HUES6 (cell line): ENCODE measurements at regions not wholly inside any gene's neighbourhood (a gene's known extent, or its start where the extent isn't known, plus 50 kb on each side); places are given as distances from the start of the nearest gene placed in this dataset.

ENCODE experiments used
- H3K27ac ChIP-seq: 2 replicates; pipeline ENCODE4 v1.7.0; 2013; ENCODE audit warnings: low read depth, mild to moderate bottlenecking, low read length, inconsistent platforms
- H3K27me3 ChIP-seq: 2 replicates; pipeline ENCODE4 v1.6.1; 2013; ENCODE audit warnings: low read length; ENCODE audit not compliant: control insufficient read depth, insufficient read depth
- H3K36me3 ChIP-seq: 2 replicates; pipeline ENCODE4 v1.6.1; 2013; ENCODE audit warnings: low read length; ENCODE audit not compliant: control insufficient read depth, insufficient read depth
- H3K4me1 ChIP-seq: 2 replicates; pipeline ENCODE4 v1.6.1; 2013; ENCODE audit warnings: low read length; ENCODE audit not compliant: control insufficient read depth, insufficient read depth
- H3K4me3 ChIP-seq: 2 replicates; pipeline ENCODE4 v1.5.1; 2013; ENCODE audit warnings: low read depth, low read length
- H3K9ac ChIP-seq: one replicate; pipeline ENCODE4 v1.6.1; 2013; ENCODE audit warnings: mild to moderate bottlenecking, low read length
- H3K9me3 ChIP-seq: 2 replicates; pipeline ENCODE4 v1.6.1; 2013; ENCODE audit warnings: low read depth, low read length; ENCODE audit not compliant: control insufficient read depth, insufficient read depth

GRCh38 chr11:81070948-81071347, 1630.1 kb upstream of the TENM4 start:
- H3K9me3 ChIP-seq: no peaks in the 10 kb centered on the region
- no peaks in the 10 kb centered on the region for H3K36me3 ChIP-seq
- H3K4me3 ChIP-seq: no peak overlapping the region
- no peak overlapping the region for H3K9ac ChIP-seq
- peaks cover 18% of the 10 kb centered on the region; the same call in 1 of the 2 replicates for H3K4me1 ChIP-seq
- H3K27me3 ChIP-seq: no peaks in the 10 kb centered on the region
- H3K27ac ChIP-seq: no peak overlapping the region

GRCh38 chr11:81059356-81059755, 1618.5 kb upstream of the TENM4 start:
- Histone ChIP-seq H3K9me3 (no peaks in the 10 kb centered on the region), H3K4me1 (peaks cover 14% of the 10 kb centered on the region), H3K36me3 (no peaks in the 10 kb centered on the region), H3K9ac (no peak overlapping the region), H3K4me3 (no peak overlapping the region), H3K27ac (no peak overlapping the region), H3K27me3 (no peaks in the 10 kb centered on the region)

GRCh38 chr11:81052344-81053158, 1611.7 kb upstream of the TENM4 start:
- no peak overlapping the region for H3K27ac ChIP-seq
- no peak overlapping the region for H3K9ac ChIP-seq
- H3K4me3 ChIP-seq: no peak overlapping the region
- H3K27me3 ChIP-seq: no peaks in the 10 kb centered on the region
- H3K9me3 ChIP-seq: no peaks in the 10 kb centered on the region
- H3K36me3 ChIP-seq: no peaks in the 10 kb centered on the region
- peaks cover 2% of the 10 kb centered on the region; the same call in 1 of the 2 replicates for H3K4me1 ChIP-seq

- H3K4me3 ChIP-seq: no peak overlapping the region
- no peaks in the 10 kb centered on the region for H3K27me3 ChIP-seq
- H3K9ac ChIP-seq: no peak overlapping the region
- no peaks in the 10 kb centered on the region for H3K36me3 ChIP-seq
- peaks cover 8% of the 10 kb centered on the region for H3K4me1 ChIP-seq
- peaks cover 26% of the 10 kb centered on the region for H3K9me3 ChIP-seq
- H3K27ac ChIP-seq: no peak overlapping the region
Observed at GRCh38 chr11:81039916-81040524, 1599.2 kb upstream of the TENM4 start.

GRCh38 chr11:81036168-81036870, 1595.5 kb upstream of the TENM4 start:
- Histone ChIP-seq H3K27ac (no peak overlapping the region), H3K9ac (no peak overlapping the region), H3K9me3 (peaks cover 26% of the 10 kb centered on the region)

GRCh38 chr11:81033779-81034540, 1593.1 kb upstream of the TENM4 start:
- no peak overlapping the region for H3K27ac ChIP-seq
- H3K4me3 ChIP-seq: no peak overlapping the region
- H3K36me3 ChIP-seq: no peaks in the 10 kb centered on the region
- no peaks in the 10 kb centered on the region for H3K27me3 ChIP-seq
- no peak overlapping the region for H3K9ac ChIP-seq
- peaks cover 24% of the 10 kb centered on the region for H3K9me3 ChIP-seq
- no peaks in the 10 kb centered on the region for H3K4me1 ChIP-seq

More at GRCh38 chr11:81036168-81036870, 1595.5 kb upstream of the TENM4 start:
- peaks cover 8% of the 10 kb centered on the region for H3K4me1 ChIP-seq
- no peaks in the 10 kb centered on the region for H3K27me3 ChIP-seq
- no peak overlapping the region for H3K4me3 ChIP-seq
- no peaks in the 10 kb centered on the region for H3K36me3 ChIP-seq

GRCh38 chr11:81032906-81033305, 1592.1 kb upstream of the TENM4 start:
- H3K27me3 ChIP-seq: no peaks in the 10 kb centered on the region
- H3K9me3 ChIP-seq: peaks cover 19% of the 10 kb centered on the region
- no peaks in the 10 kb centered on the region for H3K36me3 ChIP-seq
- H3K4me3 ChIP-seq: no peak overlapping the region
- H3K4me1 ChIP-seq: no peaks in the 10 kb centered on the region
- H3K27ac ChIP-seq: no peak overlapping the region
- H3K9ac ChIP-seq: no peak overlapping the region

- Histone ChIP-seq H3K36me3 (no peaks in the 10 kb centered on the region), H3K27me3 (no peaks in the 10 kb centered on the region), H3K4me1 (no peaks in the 10 kb centered on the region), H3K27ac (no peak overlapping the region), H3K4me3 (no peak overlapping the region), H3K9me3 (peaks cover under 1% of the 10 kb centered on the region; the same call in 1 of the 2 replicates), H3K9ac (no peak overlapping the region)
Observed at GRCh38 chr11:81030186-81030585, 1589.4 kb upstream of the TENM4 start.

GRCh38 chr11:81026032-81026431, 1585.2 kb upstream of the TENM4 start:
- no peak overlapping the region for H3K27ac ChIP-seq
- H3K4me3 ChIP-seq: no peak overlapping the region
- H3K9me3 ChIP-seq: no peaks in the 10 kb centered on the region
- H3K9ac ChIP-seq: no peak overlapping the region
- no peaks in the 10 kb centered on the region for H3K36me3 ChIP-seq
- H3K27me3 ChIP-seq: no peaks in the 10 kb centered on the region
- H3K4me1 ChIP-seq: no peaks in the 10 kb centered on the region

GRCh38 chr11:81022057-81022456, 1581.2 kb upstream of the TENM4 start:
- H3K9ac ChIP-seq: no peak overlapping the region
- H3K4me3 ChIP-seq: no peak overlapping the region
- H3K4me1 ChIP-seq: no peaks in the 10 kb centered on the region
- no peaks in the 10 kb centered on the region for H3K27me3 ChIP-seq
- H3K27ac ChIP-seq: no peak overlapping the region
- H3K9me3 ChIP-seq: no peaks in the 10 kb centered on the region
- H3K36me3 ChIP-seq: no peaks in the 10 kb centered on the region
